DOHH2 (cell line): ENCODE measurements at regions not wholly inside any gene's neighbourhood (a gene's known extent, or its start where the extent isn't known, plus 50 kb on each side); places are given as distances from the start of the nearest gene placed in this dataset.

Experiments
- H3F3A ChIP-seq: fragments of 200-600 bp; sonication (generic), shearing (Covaris generic); 2 replicates; pipeline ENCODE4 v1.6.0; 2016; ENCODE audit warnings: antibody characterized with exemption, mild to moderate bottlenecking; ENCODE audit not compliant: control insufficient read depth, insufficient read depth
- H3K27ac ChIP-seq: fragments of 200-600 bp; sonication (generic); 2 replicates; pipeline ENCODE4 v1.5.1; 2014; ENCODE audit warnings: low read depth, mild to moderate bottlenecking, low read length, moderate library complexity
- H3K27me3 ChIP-seq: fragments of 200-600 bp; sonication (generic); 2 replicates; pipeline ENCODE4 v1.6.1; 2014; ENCODE audit warnings: mild to moderate bottlenecking, low read length, mixed read lengths; ENCODE audit not compliant: control insufficient read depth
- H3K36me3 ChIP-seq: fragments of 200-600 bp; sonication (generic); 2 replicates; pipeline ENCODE4 v1.6.1; 2014; ENCODE audit warnings: mild to moderate bottlenecking, low read length, moderate library complexity, mixed read lengths; ENCODE audit not compliant: control insufficient read depth
- H3K4me1 ChIP-seq: fragments of 200-600 bp; sonication (generic); 2 replicates; pipeline ENCODE4 v1.6.1; 2014; ENCODE audit warnings: mild to moderate bottlenecking, low read length, mixed read lengths; ENCODE audit not compliant: control insufficient read depth
- H3K4me2 ChIP-seq: fragments of 200-600 bp; sonication (generic); 2 replicates; pipeline ENCODE4 v1.6.0; 2014; ENCODE audit warnings: mild to moderate bottlenecking, low read length, moderate library complexity
- H3K4me3 ChIP-seq: fragments of 200-600 bp; sonication (generic); 2 replicates; pipeline ENCODE4 v1.5.1; 2014; ENCODE audit warnings: mild to moderate bottlenecking, low read length, mixed read lengths
- H3K79me2 ChIP-seq: fragments of 200-600 bp; sonication (generic); 2 replicates; pipeline ENCODE4 v1.6.1; 2014; ENCODE audit warnings: mild to moderate bottlenecking, low read length, mixed read lengths; ENCODE audit not compliant: control insufficient read depth
- H3K9me2 ChIP-seq: fragments of 200-600 bp; sonication (generic); replicated peaks from 2 replicates; pipeline ENCODE4 v1.6.1; 2014; ENCODE audit warnings: mild to moderate bottlenecking, low read length, mixed read lengths; ENCODE audit not compliant: control insufficient read depth
- H3K9me3 ChIP-seq: fragments of 200-600 bp; sonication (generic); 2 replicates; pipeline ENCODE4 v1.6.1; 2014; ENCODE audit warnings: antibody characterized with exemption, low read length, mixed read lengths; ENCODE audit not compliant: control insufficient read depth, insufficient read depth
- H4K20me1 ChIP-seq: fragments of 200-600 bp; sonication (generic); 2 replicates; pipeline ENCODE4 v1.6.0; 2014; ENCODE audit warnings: low read depth, mild to moderate bottlenecking, antibody characterized with exemption, low read length, moderate library complexity; ENCODE audit not compliant: control insufficient read depth, insufficient read depth
- EZH2phosphoT487 ChIP-seq: fragments of 200-600 bp; sonication (generic); IDR thresholded peaks from 2 replicates; pipeline ENCODE4 v1.6.1; 2017; ENCODE audit warnings: borderline replicate concordance, mild to moderate bottlenecking, antibody characterized with exemption, low read length, moderate library complexity, mixed read lengths
- TF ChIP-seq, protein P1 (sequence below): fragments of 200-600 bp; sonication (generic); IDR thresholded peaks from one replicate; pipeline ENCODE4 v1.5.1; 2014; ENCODE audit warnings: antibody characterized with exemption, mild to moderate bottlenecking, low read depth, low read length; ENCODE audit not compliant: poor library complexity, severe bottlenecking

DNA sequence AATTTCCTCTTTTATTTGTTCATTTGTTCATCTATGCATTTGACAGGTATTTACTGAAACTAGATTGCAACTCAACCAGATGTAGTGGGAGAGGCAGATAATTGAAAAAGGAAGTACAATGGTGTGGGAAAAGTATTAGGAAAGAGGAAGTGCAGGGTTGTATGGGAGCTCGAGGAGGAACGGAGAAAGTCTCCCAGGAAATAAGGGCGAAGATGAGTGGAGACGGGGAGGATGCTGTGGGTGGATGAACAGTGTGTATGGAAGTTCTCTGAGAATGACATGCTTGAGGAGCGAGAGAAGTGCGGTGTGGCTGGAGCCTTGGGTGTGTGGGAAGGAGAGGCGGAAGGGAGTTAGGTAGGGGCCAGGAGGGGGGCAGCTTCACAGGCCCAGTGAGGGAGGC lies 87.5 kb upstream of the DHX15 start:
- Histone ChIP-seq H3K4me3 (no peak overlapping the region), H3K9me3 (peaks cover 6% of the 10 kb centered on the region; the same call in 1 of the 2 replicates), H3F3A (no peaks in the 10 kb centered on the region), H3K79me2 (no peaks in the 10 kb centered on the region), H3K4me2 (no peak overlapping the region), H3K4me1 (no peaks in the 10 kb centered on the region), H3K27ac (no peak overlapping the region), H4K20me1 (no peaks in the 10 kb centered on the region), H3K9me2 (no peaks in the 10 kb centered on the region), H3K36me3 (no peaks in the 10 kb centered on the region), H3K27me3 (peaks cover 4% of the 10 kb centered on the region)
- TF ChIP-seq EZH2phosphoT487, result no peak
- TF ChIP-seq, protein P1, sequence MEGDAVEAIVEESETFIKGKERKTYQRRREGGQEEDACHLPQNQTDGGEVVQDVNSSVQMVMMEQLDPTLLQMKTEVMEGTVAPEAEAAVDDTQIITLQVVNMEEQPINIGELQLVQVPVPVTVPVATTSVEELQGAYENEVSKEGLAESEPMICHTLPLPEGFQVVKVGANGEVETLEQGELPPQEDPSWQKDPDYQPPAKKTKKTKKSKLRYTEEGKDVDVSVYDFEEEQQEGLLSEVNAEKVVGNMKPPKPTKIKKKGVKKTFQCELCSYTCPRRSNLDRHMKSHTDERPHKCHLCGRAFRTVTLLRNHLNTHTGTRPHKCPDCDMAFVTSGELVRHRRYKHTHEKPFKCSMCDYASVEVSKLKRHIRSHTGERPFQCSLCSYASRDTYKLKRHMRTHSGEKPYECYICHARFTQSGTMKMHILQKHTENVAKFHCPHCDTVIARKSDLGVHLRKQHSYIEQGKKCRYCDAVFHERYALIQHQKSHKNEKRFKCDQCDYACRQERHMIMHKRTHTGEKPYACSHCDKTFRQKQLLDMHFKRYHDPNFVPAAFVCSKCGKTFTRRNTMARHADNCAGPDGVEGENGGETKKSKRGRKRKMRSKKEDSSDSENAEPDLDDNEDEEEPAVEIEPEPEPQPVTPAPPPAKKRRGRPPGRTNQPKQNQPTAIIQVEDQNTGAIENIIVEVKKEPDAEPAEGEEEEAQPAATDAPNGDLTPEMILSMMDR, result no peak

DNA sequence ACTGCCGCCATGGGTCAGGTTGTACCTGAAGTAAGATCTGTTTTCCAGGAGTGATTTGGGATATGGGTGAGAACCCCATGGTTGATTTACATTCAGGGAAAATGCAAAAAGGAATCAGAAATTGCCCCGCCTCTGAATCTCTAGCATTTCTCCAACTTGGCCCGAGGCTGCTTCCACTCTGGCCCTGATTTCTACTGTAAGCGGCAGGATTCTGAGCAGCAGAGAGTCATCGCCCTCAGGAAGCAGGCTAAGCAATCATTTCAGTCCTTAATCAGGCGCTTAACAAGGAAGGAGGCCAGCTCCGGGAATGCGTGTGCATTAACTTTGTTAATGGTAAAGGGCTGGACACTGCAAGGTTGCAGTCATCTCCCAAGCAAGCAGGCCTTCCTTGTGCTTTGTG lies 88.5 kb upstream of the DHX15 start:
- peaks cover 6% of the 10 kb centered on the region; the same call in 1 of the 2 replicates for H3K9me3 ChIP-seq

DNA sequence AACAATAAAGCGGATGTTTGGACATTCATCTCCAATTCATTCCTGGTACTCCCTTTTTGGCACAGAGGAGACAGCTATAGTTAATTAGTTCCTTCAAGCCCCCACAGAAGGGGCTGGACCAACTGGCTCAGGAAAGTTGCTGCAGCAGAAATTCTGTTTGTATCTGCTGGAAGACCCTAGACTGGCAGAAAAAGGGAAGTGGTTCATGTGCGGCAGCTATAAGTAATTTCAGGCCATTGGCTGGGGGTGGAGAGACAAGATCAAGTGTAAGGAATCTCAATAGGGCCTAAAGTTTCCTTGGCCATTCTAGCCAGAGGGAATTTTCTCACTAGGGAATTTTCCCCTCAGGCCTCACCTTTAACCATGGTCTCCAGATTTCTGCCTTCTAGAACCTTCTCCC lies 89.9 kb upstream of the DHX15 start:
- Histone ChIP-seq H3F3A (no peaks in the 10 kb centered on the region), H3K4me3 (no peak overlapping the region), H3K9me2 (no peaks in the 10 kb centered on the region), H3K36me3 (no peaks in the 10 kb centered on the region), H3K79me2 (no peaks in the 10 kb centered on the region), H3K4me2 (no peak overlapping the region), H3K9me3 (peaks cover 6% of the 10 kb centered on the region; the same call in 1 of the 2 replicates), H3K4me1 (no peaks in the 10 kb centered on the region), H3K27ac (no peak overlapping the region), H4K20me1 (no peaks in the 10 kb centered on the region), H3K27me3 (no peaks in the 10 kb centered on the region)
- TF ChIP-seq EZH2phosphoT487, result no peak
- TF ChIP-seq, protein P1, result no peak

More for the DNA sequence above, 88.5 kb upstream of the DHX15 start:
- Histone ChIP-seq H3K79me2 (no peaks in the 10 kb centered on the region), H3K4me1 (no peaks in the 10 kb centered on the region), H3K27me3 (peaks cover under 1% of the 10 kb centered on the region), H3K4me2 (no peak overlapping the region), H3K27ac (no peak overlapping the region), H3F3A (no peaks in the 10 kb centered on the region), H3K4me3 (no peak overlapping the region), H3K9me2 (no peaks in the 10 kb centered on the region), H3K36me3 (no peaks in the 10 kb centered on the region), H4K20me1 (no peaks in the 10 kb centered on the region)
- TF ChIP-seq, protein P1, result no peak
- TF ChIP-seq EZH2phosphoT487, result no peak
